Keratinocyte (primary cell): ENCODE measurements at regions not wholly inside any gene's neighbourhood (a gene's known extent, or its start where the extent isn't known, plus 50 kb on each side); places are given as distances from the start of the nearest gene placed in this dataset.

Experiments
- DNase-seq: peaks from one replicate; pipeline ENCODE4 v3.0.0-alpha.2; 2011; ENCODE audit warnings: low read depth, missing footprints, low spot score
- FAIRE-seq: peaks from 2 replicates; lab custom pipeline; 2011; peaks lifted over from hg19 to GRCh38; lab: Jason Lieb, UNC
- H2AFZ ChIP-seq: 2 replicates; pipeline ENCODE4 v1.6.0; 2012; ENCODE audit warnings: low read length, control low read depth, inconsistent platforms; ENCODE audit not compliant: control insufficient read depth
- H3K27ac ChIP-seq: 2 replicates; pipeline ENCODE4 v1.5.1; 2011; ENCODE audit warnings: low read length; ENCODE audit not compliant: control insufficient read depth, insufficient read depth
- H3K27me3 ChIP-seq: 3 replicates; pipeline ENCODE4 v1.6.0; 2011; ENCODE audit warnings: low read length; ENCODE audit not compliant: control insufficient read depth, insufficient read depth; ENCODE audit errors: extremely low read depth
- H3K36me3 ChIP-seq, 2 experiments: 2 replicates in 1 of 2; 3 replicates in 1 of 2; pipeline ENCODE4 v1.5.1; 2011; ENCODE audit warnings: low read length in 2 of 2, mild to moderate bottlenecking in 1 of 2; ENCODE audit not compliant: control insufficient read depth in 2 of 2, insufficient read depth in 2 of 2; ENCODE audit errors: extremely low read depth in 1 of 2
- H3K4me1 ChIP-seq: 3 replicates; pipeline ENCODE4 v1.5.1; 2011; ENCODE audit warnings: low read length; ENCODE audit not compliant: control insufficient read depth, insufficient read depth; ENCODE audit errors: extremely low read depth
- H3K4me2 ChIP-seq: 3 replicates; pipeline ENCODE4 v1.6.0; 2011; ENCODE audit warnings: low read depth, low read length; ENCODE audit not compliant: control insufficient read depth, insufficient read depth; ENCODE audit errors: extremely low read depth
- H3K4me3 ChIP-seq, 3 experiments: fragments of 200-600 bp in 1 of 3; sonication (generic) in 1 of 3; 2 replicates in 2 of 3; 3 replicates in 1 of 3; pipeline ENCODE4 v1.5.1; 2011 to 2016; ENCODE audit warnings: low read length in 3 of 3, mild to moderate bottlenecking in 3 of 3, control low read depth in 2 of 3, inconsistent platforms in 1 of 3, low read depth in 1 of 3, mixed read lengths in 1 of 3, mixed run types in 1 of 3, moderate library complexity in 1 of 3; ENCODE audit not compliant: control insufficient read depth in 2 of 3, insufficient read depth in 2 of 3; ENCODE audit errors: extremely low read depth in 1 of 3
- H3K79me2 ChIP-seq: 2 replicates; pipeline ENCODE4 v1.6.0; 2012; ENCODE audit warnings: low read length; ENCODE audit not compliant: control insufficient read depth, insufficient read depth
- H3K9ac ChIP-seq: 3 replicates; pipeline ENCODE4 v1.6.0; 2011; ENCODE audit warnings: low read length; ENCODE audit not compliant: control insufficient read depth, insufficient read depth; ENCODE audit errors: extremely low read depth
- H3K9me1 ChIP-seq: 3 replicates; pipeline ENCODE4 v1.6.0; 2011; ENCODE audit warnings: low read length; ENCODE audit not compliant: control insufficient read depth, insufficient read depth; ENCODE audit errors: extremely low read depth
- H3K9me3 ChIP-seq: 2 replicates; pipeline ENCODE4 v1.5.1; 2012; ENCODE audit warnings: low read depth, low read length; ENCODE audit not compliant: control insufficient read depth
- H4K20me1 ChIP-seq: 3 replicates; pipeline ENCODE4 v1.6.0; 2011; ENCODE audit warnings: low read length; ENCODE audit not compliant: control insufficient read depth, insufficient read depth; ENCODE audit errors: extremely low read depth
- CTCF ChIP-seq, 3 experiments: IDR thresholded peaks in 1 of 3; conservative IDR thresholded peaks in 1 of 3; optimal IDR thresholded peaks in 1 of 3; 2 replicates in 2 of 3; 3 replicates in 1 of 3; pipeline versions ENCODE3 to v1.5.1; 2011; ENCODE audit warnings: low read length in 3 of 3, mild to moderate bottlenecking in 3 of 3, moderate library complexity in 2 of 3, control low read depth in 1 of 3, inconsistent platforms in 1 of 3; ENCODE audit not compliant: insufficient read depth in 2 of 3; ENCODE audit errors: extremely low read depth in 1 of 3
- EZH2 ChIP-seq: IDR thresholded peaks from one replicate; pipeline ENCODE4 v1.6.1; 2012; ENCODE audit warnings: inconsistent platforms, mild to moderate bottlenecking, low read length, moderate library complexity
- dilution Hi-C: fragments of 300-500 bp; cut with MboI; formaldehyde crosslinking; loops from one replicate; pipeline ENCODE4 v1.7.0; 2020; ENCODE audit warnings: low sequenced_read_pairs; ENCODE audit not compliant: extremely low pct_ligation_motif_present

GRCh38 chr19:28184997-28185396 lies 1028.0 kb downstream of the UQCRFS1 start:
- dilution Hi-C loops, result no loop called here
- H3K4me2 ChIP-seq, result no peak overlapping the region

GRCh38 chr19:28176193-28176592 lies 1036.8 kb downstream of the UQCRFS1 start:
- no peaks in the 10 kb centered on the region for H3K27me3 ChIP-seq
- H3K4me3 ChIP-seq, result no peak overlapping the region
- H3K4me2 ChIP-seq, result no peak overlapping the region
- no peaks in the 10 kb centered on the region for H3K79me2 ChIP-seq
- H3K9me1 ChIP-seq, result no peaks in the 10 kb centered on the region
- peaks cover 4% of the 10 kb centered on the region for H3K9me3 ChIP-seq
- TF ChIP-seq CTCF (optimal IDR thresholded peaks at IDR 0.05 in 1 of 3, IDR thresholded peaks at IDR 0.05 in 1 of 3, conservative IDR thresholded peaks at IDR 0.05 in 1 of 3; ENCODE audit: extremely low read depth in 1 of 3, insufficient read depth in 2 of 3, low read length in 3 of 3) (no peak), EZH2 (no peak)
- H3K36me3 ChIP-seq, result no peaks in the 10 kb centered on the region
- H2AFZ ChIP-seq, result no peak overlapping the region
- H3K27ac ChIP-seq, result no peak overlapping the region
- no peak for FAIRE-seq
- dilution Hi-C loops, result no loop called here
- no peaks in the 10 kb centered on the region for H4K20me1 ChIP-seq
- H3K4me1 ChIP-seq, result no peaks in the 10 kb centered on the region
- DNase-seq, result no peak
- H3K9ac ChIP-seq, result no peak overlapping the region

More at GRCh38 chr19:28184997-28185396, 1028.0 kb downstream of the UQCRFS1 start:
- H3K4me1 ChIP-seq, result no peaks in the 10 kb centered on the region
- H3K27ac ChIP-seq, result no peak overlapping the region
- no peaks in the 10 kb centered on the region for H3K9me1 ChIP-seq
- H4K20me1 ChIP-seq, result no peaks in the 10 kb centered on the region
- no peak overlapping the region for H3K9ac ChIP-seq
- no peaks in the 10 kb centered on the region for H3K36me3 ChIP-seq
- H3K9me3 ChIP-seq, result peaks cover 4% of the 10 kb centered on the region
- no peaks in the 10 kb centered on the region for H3K79me2 ChIP-seq
- no peak overlapping the region for H3K4me3 ChIP-seq
- no peak overlapping the region for H2AFZ ChIP-seq
- DNase-seq, result no peak
- no peak for TF ChIP-seq EZH2
- no peak for TF ChIP-seq CTCF (optimal IDR thresholded peaks at IDR 0.05 in 1 of 3, IDR thresholded peaks at IDR 0.05 in 1 of 3, conservative IDR thresholded peaks at IDR 0.05 in 1 of 3; ENCODE audit: extremely low read depth in 1 of 3, insufficient read depth in 2 of 3, low read length in 3 of 3)
- FAIRE-seq, result no peak
- no peaks in the 10 kb centered on the region for H3K27me3 ChIP-seq
